GM12878 (cell line): ENCODE measurements at regions not wholly inside any gene's neighbourhood (a gene's known extent, or its start where the extent isn't known, plus 50 kb on each side); places are given as distances from the start of the nearest gene placed in this dataset.

ENCODE experiments used
- ATAC-seq: fragments of 200-7000 bp; cut with Tn5 transposase; 3 replicates; pipeline ENCODE4 v1.9.1; 2020; ENCODE audit warnings: mild to moderate bottlenecking, moderate library complexity
- BruUV-seq: library from RNA; stranded (reverse); fragments of 400-500 nt; replicated peaks from 2 replicates; lab custom pipeline; 2021; lab: Mats Ljungman, UMichigan
- CTCF ChIA-PET: fragments of 300-600 bp; sonication (Branson Sonifier 250); formaldehyde crosslinking; extraction: SDS; loops from one replicate; lab custom pipeline; 2021; ENCODE audit warnings: inconsistent platforms; lab: Yijun Ruan, JAX
- POLR2A ChIA-PET: fragments of 350-600 bp; formaldehyde crosslinking; extraction: SDS; loops from one replicate; lab custom pipeline; 2021; ENCODE audit warnings: inconsistent platforms; lab: Charles Lee
- RAD21 ChIA-PET: fragments of 300-600 bp; sonication (Branson Sonifier 250); formaldehyde crosslinking; loops from one replicate; lab custom pipeline; 2023; ENCODE audit warnings: antibody characterized with exemption; ENCODE audit not compliant: unreplicated experiment; lab: Charles Lee
- SMC1A ChIA-PET: fragments of 300-600 bp; sonication (Branson Sonifier 250); formaldehyde crosslinking; loops from one replicate; lab custom pipeline; 2023; ENCODE audit not compliant: unreplicated experiment, uncharacterized antibody; lab: Charles Lee
- DNase-seq: peaks from one replicate; pipeline ENCODE4 v3.0.0-alpha.2; 2011; ENCODE audit warnings: low read depth, low spot score
- FAIRE-seq: peaks from 3 replicates; lab custom pipeline; 2011; peaks lifted over from hg19 to GRCh38; lab: Jason Lieb, UNC
- H2AFZ ChIP-seq: 2 replicates; pipeline ENCODE4 v1.6.0; 2011; ENCODE audit warnings: low read depth, low read length, control low read depth; ENCODE audit not compliant: control insufficient read depth
- H3K27ac ChIP-seq: 2 replicates; pipeline ENCODE4 v1.5.1; 2011; ENCODE audit warnings: control low read depth; ENCODE audit not compliant: control insufficient read depth, insufficient read depth
- H3K27me3 ChIP-seq, 2 experiments: replicated peaks in 1 of 2; 2 replicates each; pipeline versions ENCODE4 v1.6.0 to v1.6.1; 2011; ENCODE audit warnings: low read length in 1 of 2; ENCODE audit not compliant: control insufficient read depth in 2 of 2, insufficient read depth in 2 of 2
- H3K36me3 ChIP-seq, 2 experiments: 2 replicates each; pipeline ENCODE4 v1.5.1; 2011; ENCODE audit warnings: low read length in 1 of 2; ENCODE audit not compliant: control insufficient read depth in 2 of 2, insufficient read depth in 2 of 2
- H3K4me1 ChIP-seq: 2 replicates; pipeline ENCODE4 v1.6.1; 2011; ENCODE audit warnings: mild to moderate bottlenecking, low read length, moderate library complexity, mixed read lengths; ENCODE audit not compliant: control insufficient read depth, insufficient read depth
- H3K4me2 ChIP-seq: 2 replicates; pipeline ENCODE4 v1.6.0; 2011; ENCODE audit warnings: control low read depth; ENCODE audit not compliant: control insufficient read depth, insufficient read depth
- H3K4me3 ChIP-seq: fragments of 200-600 bp; sonication (generic); 2 replicates; pipeline ENCODE4 v1.5.1; 2016
- H3K79me2 ChIP-seq: 2 replicates; pipeline ENCODE4 v1.6.0; 2011; ENCODE audit warnings: low read length; ENCODE audit not compliant: control insufficient read depth, insufficient read depth
- H3K9ac ChIP-seq: 2 replicates; pipeline ENCODE4 v1.8.0; 2011; ENCODE audit warnings: low read length, control low read depth, mixed read lengths; ENCODE audit not compliant: control insufficient read depth, insufficient read depth
- H3K9me3 ChIP-seq: replicated peaks from 3 replicates; pipeline ENCODE4 v1.5.1; 2011; ENCODE audit warnings: mild to moderate bottlenecking, low read length; ENCODE audit not compliant: control insufficient read depth, insufficient read depth
- H4K20me1 ChIP-seq: 2 replicates; pipeline ENCODE4 v1.6.0; 2011; ENCODE audit not compliant: control insufficient read depth, insufficient read depth
- BACH1 ChIP-seq: fragments of 450-650 bp; IDR thresholded peaks from 2 replicates; pipeline ENCODE4 v1.6.1; 2017; ENCODE audit warnings: mild to moderate bottlenecking, borderline replicate concordance
- BMI1 ChIP-seq: fragments of 450-650 bp; IDR thresholded peaks from 2 replicates; pipeline ENCODE4 v1.6.1; 2016; ENCODE audit warnings: mild to moderate bottlenecking, moderate library complexity, borderline replicate concordance
- EED ChIP-seq: sonication (generic); IDR thresholded peaks from 2 replicates; pipeline ENCODE4 v1.6.1; 2016; ENCODE audit warnings: antibody characterized with exemption, low read depth
- FOXK2 ChIP-seq: fragments of 450-650 bp; IDR thresholded peaks from 2 replicates; pipeline ENCODE4 v1.6.1; 2017; ENCODE audit warnings: mild to moderate bottlenecking, moderate library complexity
- GATAD2B ChIP-seq: fragments of 450-650 bp; conservative IDR thresholded peaks from 2 replicates; pipeline ENCODE4 v1.6.1; 2017; ENCODE audit warnings: low read depth, mild to moderate bottlenecking, moderate library complexity
- IKZF1 ChIP-seq: fragments of 450-650 bp; conservative IDR thresholded peaks from 2 replicates; pipeline ENCODE4 v1.6.1; 2017; ENCODE audit warnings: antibody characterized with exemption, mild to moderate bottlenecking
- IRF4 ChIP-seq: IDR thresholded peaks from 2 replicates; pipeline ENCODE4 v1.6.1; 2011; ENCODE audit warnings: low read depth, low read length
- MTA3 ChIP-seq: IDR thresholded peaks from 2 replicates; pipeline ENCODE4 v1.6.1; 2012; ENCODE audit warnings: low read length, inconsistent platforms, borderline replicate concordance
- NR2F1 ChIP-seq: fragments of 450-650 bp; conservative IDR thresholded peaks from 2 replicates; pipeline ENCODE4 v1.6.1; 2017; ENCODE audit warnings: mild to moderate bottlenecking
- RELA ChIP-seq: fragments of 450-650 bp; IDR thresholded peaks from 2 replicates; pipeline ENCODE4 v1.8.0; 2014; ENCODE audit warnings: borderline replicate concordance; ENCODE audit not compliant: partially characterized antibody
- RFX5 ChIP-seq: IDR thresholded peaks from 2 replicates; pipeline ENCODE4 v1.6.1; 2011; ENCODE audit warnings: low read depth, low read length, improper control_type of control experiment
- SUZ12 ChIP-seq: fragments of 200-600 bp; sonication (generic); IDR thresholded peaks from one replicate; pipeline ENCODE4 v1.6.1; 2018; ENCODE audit warnings: antibody characterized with exemption, mild to moderate bottlenecking; ENCODE audit not compliant: unreplicated experiment
- TARDBP ChIP-seq: IDR thresholded peaks from 2 replicates; pipeline ENCODE4 v1.6.1; 2016; ENCODE audit warnings: borderline replicate concordance
- ZBTB11 ChIP-seq: fragments of 450-650 bp; formaldehyde crosslinking; IDR thresholded peaks from 2 replicates; pipeline ENCODE4 v1.5.0; 2022; ENCODE audit warnings: mild to moderate bottlenecking, missing genetic modification characterization
- ZNF274 ChIP-seq: IDR thresholded peaks from one replicate; pipeline ENCODE4 v1.8.0; 2011; ENCODE audit not compliant: insufficient read length, insufficient read depth
- ZSCAN29 ChIP-seq: fragments of 450-650 bp; IDR thresholded peaks from 2 replicates; pipeline ENCODE4 v1.6.1; 2017; ENCODE audit warnings: mild to moderate bottlenecking, moderate library complexity
- WGBS: methylation state at CpG from one replicate; pipeline ENCODE4 v1.1.6; 2016; ENCODE audit warnings: low lambda C conversion rate; ENCODE audit not compliant: insufficient replicate concordance, insufficient coverage; ENCODE audit errors: missing lambda C conversion rate; 5-methylcytosine and 5-hydroxymethylcytosine counted together
- in situ Hi-C: fragments of 300-500 bp; cut with MboI; formaldehyde crosslinking; loops from 9 replicates; pipeline ENCODE4 v1.14.3; 2018; ENCODE audit warnings: mixed read lengths
- intact Hi-C: fragments of 100-400 bp; cut with micrococcal nuclease; formaldehyde crosslinking; loops from one replicate; pipeline ENCODE4 v1.14.2; 2022; ENCODE audit not compliant: unreplicated experiment

GRCh38 chr16:75862098-75862386, 135.8 kb upstream of the CPHXL start:
- FAIRE-seq (no peak), ATAC-seq (no peak), DNase-seq (no peak)
- TF ChIP-seq ZSCAN29 (no peak), IKZF1 (no peak), TARDBP (no peak), NR2F1 (no peak), BACH1 (no peak), EED (no peak), RELA (no peak), MTA3 (no peak), RFX5 (no peak), GATAD2B (no peak), SUZ12 (no peak), ZNF274 (no peak), BMI1 (no peak), ZBTB11 (CRISPR knock-in tag) (no peak), FOXK2 (no peak), IRF4 (no peak)
- WGBS = 71% methylated on average over 8 of the region's 8 CpGs
- intact Hi-C loops = no loop called here
- Histone ChIP-seq H3K27ac (no peak overlapping the region), H4K20me1 (no peaks in the 10 kb centered on the region), H3K79me2 (no peaks in the 10 kb centered on the region), H3K27me3 (no peaks in the 10 kb centered on the region), H3K4me1 (no peaks in the 10 kb centered on the region), H3K9me3 (no peaks in the 10 kb centered on the region), H3K9ac (no peak overlapping the region), H3K36me3 (no peaks in the 10 kb centered on the region), H3K4me2 (no peak overlapping the region), H3K4me3 (no peak overlapping the region), H2AFZ (no peak overlapping the region)
- ChIA-PET CTCF (no interaction called here), SMC1A (interaction anchor here (0.9 kb wide), 1 partner anchor 16 kb away, joined by 3 read pairs; no protein-coding TSS in a partner anchor), POLR2A (no interaction called here), RAD21 (no interaction called here)
- in situ Hi-C loops = no loop called here
- BruUV-seq = no TSS peak
